H1 (cell line): ENCODE measurements at regions not wholly inside any gene's neighbourhood (a gene's known extent, or its start where the extent isn't known, plus 50 kb on each side); places are given as distances from the start of the nearest gene placed in this dataset.

ENCODE experiments used
- CHD2 ChIP-seq: IDR thresholded peaks from 2 replicates; pipeline ENCODE4 v1.6.1; 2012; ENCODE audit warnings: low read length, improper control_type of control experiment
- EP300 ChIP-seq, 2 experiments: IDR thresholded peaks; 1 replicate in 1 of 2; 2 replicates in 1 of 2; pipeline ENCODE4 v1.6.1; 2011 to 2012; ENCODE audit warnings: low read depth in 2 of 2, low read length in 2 of 2, mild to moderate bottlenecking in 2 of 2, borderline replicate concordance in 1 of 2, inconsistent platforms in 1 of 2, moderate library complexity in 1 of 2
- GABPA ChIP-seq: IDR thresholded peaks from 2 replicates; pipeline ENCODE4 v1.6.1; 2011; ENCODE audit warnings: mild to moderate bottlenecking, low read length, moderate library complexity, borderline replicate concordance; ENCODE audit not compliant: insufficient read depth
- POLR2A ChIP-seq, 2 experiments: IDR thresholded peaks; 1 replicate in 1 of 2; 2 replicates in 1 of 2; pipeline ENCODE4 v1.6.1; 2011; ENCODE audit warnings: low read depth in 2 of 2, low read length in 2 of 2, mild to moderate bottlenecking in 2 of 2; ENCODE audit errors: control extremely low read depth in 1 of 2
- POLR2AphosphoS5 ChIP-seq: IDR thresholded peaks from 2 replicates; pipeline ENCODE4 v1.6.1; 2011; ENCODE audit warnings: low read depth, low read length
- RAD21 ChIP-seq, 2 experiments: IDR thresholded peaks in 1 of 2; conservative IDR thresholded peaks in 1 of 2; 2 replicates each; pipeline ENCODE4 v1.6.1; 2011; ENCODE audit warnings: low read depth in 2 of 2, low read length in 2 of 2, improper control_type of control experiment in 1 of 2, inconsistent platforms in 1 of 2, mild to moderate bottlenecking in 1 of 2, moderate library complexity in 1 of 2
- SP1 ChIP-seq: IDR thresholded peaks from 2 replicates; pipeline ENCODE4 v1.6.1; 2011; ENCODE audit warnings: low read depth, low read length
- YY1 ChIP-seq: IDR thresholded peaks from 2 replicates; pipeline ENCODE4 v1.6.1; 2011; ENCODE audit warnings: low read depth, mild to moderate bottlenecking, low read length
- ZNF274 ChIP-seq: IDR thresholded peaks from 2 replicates; pipeline ENCODE4 v1.7.0; 2012; ENCODE audit warnings: low read length, borderline replicate concordance; ENCODE audit errors: extremely low read depth
- TF ChIP-seq, protein P1 (sequence below), 3 experiments: IDR thresholded peaks; 1 replicate in 2 of 3; 2 replicates in 1 of 3; pipeline versions ENCODE4 v1.5.1 to v1.6.1; 2011; ENCODE audit warnings: low read length in 3 of 3, mild to moderate bottlenecking in 3 of 3, inconsistent platforms in 2 of 3, low read depth in 1 of 3, moderate library complexity in 1 of 3; ENCODE audit not compliant: insufficient read depth in 1 of 3; ENCODE audit errors: control extremely low read depth in 1 of 3

DNA sequence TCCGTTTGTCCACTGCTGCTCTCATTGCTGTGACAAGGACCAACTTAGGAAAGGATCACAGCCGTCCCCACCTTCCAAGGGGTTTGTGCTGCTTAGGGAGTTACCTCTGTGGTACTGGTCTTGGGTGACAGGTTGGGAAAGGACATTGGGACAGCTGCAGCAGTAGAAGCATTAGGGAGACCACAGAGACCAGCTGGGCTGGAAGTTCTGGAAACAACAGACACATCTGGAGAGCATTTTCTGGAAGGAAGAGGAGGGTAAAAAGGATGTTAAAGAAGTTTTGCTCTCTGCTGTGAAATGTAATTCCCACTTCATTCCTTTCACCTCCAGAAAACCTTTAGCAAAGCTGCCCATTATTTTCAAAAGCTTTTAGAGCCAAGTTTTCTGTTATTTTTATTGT is 304.2 kb downstream of the LRFN2 start:
- TF ChIP-seq POLR2A (IDR thresholded peaks at IDR 0.05; ENCODE audit: control extremely low read depth in 1 of 2, low read depth in 2 of 2, low read length in 2 of 2): no peak
- TF ChIP-seq, protein P1, sequence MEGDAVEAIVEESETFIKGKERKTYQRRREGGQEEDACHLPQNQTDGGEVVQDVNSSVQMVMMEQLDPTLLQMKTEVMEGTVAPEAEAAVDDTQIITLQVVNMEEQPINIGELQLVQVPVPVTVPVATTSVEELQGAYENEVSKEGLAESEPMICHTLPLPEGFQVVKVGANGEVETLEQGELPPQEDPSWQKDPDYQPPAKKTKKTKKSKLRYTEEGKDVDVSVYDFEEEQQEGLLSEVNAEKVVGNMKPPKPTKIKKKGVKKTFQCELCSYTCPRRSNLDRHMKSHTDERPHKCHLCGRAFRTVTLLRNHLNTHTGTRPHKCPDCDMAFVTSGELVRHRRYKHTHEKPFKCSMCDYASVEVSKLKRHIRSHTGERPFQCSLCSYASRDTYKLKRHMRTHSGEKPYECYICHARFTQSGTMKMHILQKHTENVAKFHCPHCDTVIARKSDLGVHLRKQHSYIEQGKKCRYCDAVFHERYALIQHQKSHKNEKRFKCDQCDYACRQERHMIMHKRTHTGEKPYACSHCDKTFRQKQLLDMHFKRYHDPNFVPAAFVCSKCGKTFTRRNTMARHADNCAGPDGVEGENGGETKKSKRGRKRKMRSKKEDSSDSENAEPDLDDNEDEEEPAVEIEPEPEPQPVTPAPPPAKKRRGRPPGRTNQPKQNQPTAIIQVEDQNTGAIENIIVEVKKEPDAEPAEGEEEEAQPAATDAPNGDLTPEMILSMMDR (IDR thresholded peaks at IDR 0.05; ENCODE audit: control extremely low read depth in 1 of 3, insufficient read depth in 1 of 3, low read depth in 1 of 3, low read length in 3 of 3): no peak
- no peak for TF ChIP-seq GABPA
- TF ChIP-seq SP1: no peak
- TF ChIP-seq ZNF274: no peak
- no peak for TF ChIP-seq CHD2
- TF ChIP-seq YY1: no peak
- no peak for TF ChIP-seq RAD21 (IDR thresholded peaks at IDR 0.05 in 1 of 2, conservative IDR thresholded peaks at IDR 0.05 in 1 of 2; ENCODE audit: low read depth in 2 of 2, low read length in 2 of 2)
- TF ChIP-seq EP300 (IDR thresholded peaks at IDR 0.05; ENCODE audit: borderline replicate concordance in 1 of 2, low read depth in 2 of 2, low read length in 2 of 2): no peak
- TF ChIP-seq POLR2AphosphoS5: no peak
